CD4-positive, alpha-beta T cell treated with Interleukin-10 for 1 hour (primary cell): ENCODE measurements at regions not wholly inside any gene's neighbourhood (a gene's known extent, or its start where the extent isn't known, plus 50 kb on each side); places are given as distances from the start of the nearest gene placed in this dataset.
"Not testable (repeated sequence)": the region's sequence is repeated elsewhere in the genome, so short reads cannot be mapped to it uniquely, and the experiment has no call there.

Experiments
- DNase-seq: peaks from one replicate; pipeline ENCODE4 v3.0.0-alpha.2; 2020

- no peak for DNase-seq
These were observed 141.8 kb downstream of the SIM1 start for GRCh38 chr6:100322886-100323285.

GRCh38 chr6:100320686-100321085 is 144.0 kb downstream of the SIM1 start:
- no peak for DNase-seq

DNA sequence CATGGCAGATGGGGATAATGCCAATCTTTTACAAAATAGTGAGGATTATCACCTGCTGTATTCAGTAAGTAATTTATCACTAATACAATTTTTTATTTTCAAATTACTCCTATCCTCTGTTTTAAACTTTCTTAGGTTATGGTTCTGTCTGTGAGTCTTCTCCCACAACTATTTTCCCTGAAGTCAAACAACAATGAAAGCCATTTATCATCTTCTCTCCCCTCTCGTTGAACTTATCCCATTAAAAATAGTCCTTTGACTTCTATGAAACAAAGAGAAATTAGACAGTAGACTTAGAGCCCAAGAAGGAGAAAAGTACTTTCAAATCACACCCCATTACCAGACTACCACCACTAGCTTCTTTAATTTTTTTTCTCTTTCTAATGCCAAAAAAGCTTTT is 147.7 kb downstream of the SIM1 start:
- no peak for DNase-seq

DNA sequence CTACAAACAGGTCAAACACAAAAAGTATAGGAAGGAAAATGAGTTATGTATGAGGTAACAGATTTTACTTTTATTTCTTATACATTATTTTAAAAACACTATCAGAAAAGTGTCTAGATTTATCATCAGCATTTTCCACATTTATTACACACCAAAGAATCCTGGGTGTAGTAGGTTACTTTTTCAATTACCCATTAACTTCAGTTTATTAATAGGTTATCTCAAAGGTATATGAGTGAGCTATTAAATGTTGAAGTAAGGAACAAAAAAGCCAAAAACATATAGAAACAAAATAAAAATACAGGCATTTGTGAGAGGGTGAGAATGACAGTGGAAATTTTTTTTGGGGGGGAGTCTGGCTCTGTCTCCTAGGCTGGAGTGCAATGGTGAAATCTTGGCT is 150.5 kb downstream of the SIM1 start:
- DNase-seq = no peak

- DNase-seq = no peak
These were observed 152.9 kb downstream of the SIM1 start for GRCh38 chr6:100311707-100312251.

DNA sequence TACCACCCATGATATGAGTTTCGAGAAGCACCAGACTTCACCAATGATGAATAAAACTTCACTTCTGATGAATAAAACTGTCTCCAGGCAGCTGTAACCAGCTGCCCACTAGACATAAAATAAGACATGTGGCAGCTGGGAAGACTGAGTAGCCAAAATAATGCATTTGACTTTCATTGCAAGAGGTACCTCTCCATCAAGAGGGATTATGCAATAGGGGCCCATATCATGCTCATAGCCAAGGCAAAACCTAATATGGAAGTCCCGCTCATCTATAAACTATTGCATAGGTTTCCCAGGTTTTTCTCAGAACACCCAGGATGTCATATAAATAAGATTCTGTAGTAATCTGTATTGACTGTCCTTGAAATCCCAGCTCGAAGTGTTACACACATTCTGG is 155.5 kb downstream of the SIM1 start:
- DNase-seq = no peak

- no peak for DNase-seq
These were observed 157.2 kb downstream of the SIM1 start for GRCh38 chr6:100307561-100307960.

- no peak for DNase-seq
These were observed 159.4 kb downstream of the SIM1 start for GRCh38 chr6:100305209-100305869.

GRCh38 chr6:100304575-100304974 is 160.1 kb downstream of the SIM1 start:
- no peak for DNase-seq

DNA sequence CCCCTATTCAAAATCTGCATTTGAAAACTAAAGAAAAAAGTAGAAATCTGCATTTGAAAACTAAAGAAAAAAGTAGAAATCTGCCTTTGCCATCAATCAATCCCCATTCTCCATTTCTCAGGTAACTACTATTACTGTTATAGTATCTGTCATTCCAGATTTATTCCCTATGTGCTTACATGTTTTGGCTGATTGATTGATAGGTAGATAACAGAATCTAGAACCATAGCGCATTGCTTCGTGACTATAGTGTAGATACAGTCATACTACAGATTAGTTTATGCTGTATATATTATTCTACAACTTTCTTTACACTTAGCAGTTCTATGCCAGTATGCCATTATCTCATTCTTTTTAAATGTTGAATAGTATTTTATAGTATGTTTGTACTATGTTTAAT is 163.0 kb downstream of the SIM1 start:
- DNase-seq = no peak

DNA sequence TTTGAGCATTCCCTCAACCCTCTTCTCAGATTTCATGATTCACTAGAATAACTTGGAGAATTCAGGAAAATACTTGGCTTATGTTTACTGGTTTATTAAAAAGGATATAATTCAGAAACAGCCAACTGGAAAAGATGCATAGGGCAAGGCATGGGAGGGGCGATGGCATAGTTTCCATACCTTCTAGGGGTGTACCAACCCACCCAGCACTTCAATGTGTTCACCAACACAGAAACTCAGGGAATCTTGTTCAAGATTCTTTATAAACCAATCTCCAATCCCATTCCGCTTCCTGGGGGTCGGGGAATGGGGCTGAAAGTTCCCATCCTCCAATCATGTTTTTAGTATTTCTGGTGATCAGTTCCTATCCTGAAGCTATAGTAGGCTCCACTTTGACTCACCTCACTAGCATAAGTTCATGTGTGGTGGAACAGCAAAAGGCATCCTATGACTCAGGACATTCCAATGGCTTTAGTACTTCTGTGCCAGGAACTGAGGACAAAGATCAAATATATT is 164.4 kb downstream of the SIM1 start:
- no peak for DNase-seq

DNA sequence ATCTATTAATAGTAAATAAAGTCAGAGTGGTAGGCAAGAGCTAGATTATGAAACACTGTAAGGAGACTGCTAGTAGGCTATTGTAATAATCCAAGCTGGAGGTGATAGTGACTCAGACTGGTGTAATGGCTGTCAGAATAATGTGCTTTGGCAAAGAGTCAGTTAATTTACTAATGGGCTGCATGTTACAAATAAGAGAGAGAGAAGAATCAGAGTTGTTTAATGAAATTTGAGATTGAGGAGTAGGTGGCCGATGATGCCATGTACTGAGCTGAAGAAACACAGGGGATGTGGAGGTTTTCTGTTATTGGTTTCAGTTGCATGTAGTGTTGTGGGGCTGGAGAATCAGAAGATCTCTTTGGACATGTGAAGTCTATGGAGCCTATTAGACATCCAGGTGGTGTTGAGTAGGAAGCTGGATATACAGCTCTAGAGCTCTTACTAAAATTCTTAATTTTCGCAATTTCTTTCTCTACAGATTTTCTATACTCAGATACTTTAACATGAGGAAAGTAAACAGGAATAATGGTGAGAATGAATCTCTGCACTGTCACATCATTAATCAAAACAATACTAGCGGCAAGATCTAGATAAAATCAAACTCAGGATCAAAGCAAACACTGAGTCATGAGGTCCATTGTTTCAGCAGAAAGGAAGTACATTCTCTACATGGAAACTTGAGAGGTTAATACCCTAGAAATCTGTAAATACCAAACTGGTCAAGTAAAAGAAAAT is 167.7 kb downstream of the SIM1 start:
- DNase-seq = no peak

GRCh38 chr6:100295172-100295571 is 169.5 kb downstream of the SIM1 start:
- not testable (repeated sequence) for DNase-seq

- no peak for DNase-seq
These were observed 175.4 kb downstream of the SIM1 start for GRCh38 chr6:100289285-100289684.

- DNase-seq = no peak
These were observed 176.4 kb downstream of the SIM1 start for GRCh38 chr6:100288311-100288710.

DNA sequence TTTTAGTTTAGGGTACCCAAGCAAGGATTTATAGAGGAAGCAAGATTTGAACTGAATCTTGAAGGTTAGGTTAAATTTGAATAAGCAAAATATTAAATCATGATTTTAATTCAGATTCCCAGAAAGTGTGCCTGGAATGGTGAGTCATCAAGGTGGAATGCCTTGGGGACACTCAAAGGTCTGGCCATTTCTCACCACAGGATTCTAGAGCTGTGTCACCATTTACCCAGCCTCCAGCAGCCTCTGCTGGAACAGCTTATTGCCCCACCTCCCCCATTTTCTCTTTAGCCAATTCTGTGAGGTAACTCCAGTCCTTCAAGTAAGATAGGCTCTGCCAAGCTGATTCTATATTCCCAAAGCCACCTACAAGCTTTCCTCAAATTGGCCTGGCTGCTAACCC is 181.4 kb downstream of the SIM1 start:
- no peak for DNase-seq

- DNase-seq = no peak
These were observed 183.2 kb downstream of the SIM1 start for GRCh38 chr6:100281471-100281901.

DNA sequence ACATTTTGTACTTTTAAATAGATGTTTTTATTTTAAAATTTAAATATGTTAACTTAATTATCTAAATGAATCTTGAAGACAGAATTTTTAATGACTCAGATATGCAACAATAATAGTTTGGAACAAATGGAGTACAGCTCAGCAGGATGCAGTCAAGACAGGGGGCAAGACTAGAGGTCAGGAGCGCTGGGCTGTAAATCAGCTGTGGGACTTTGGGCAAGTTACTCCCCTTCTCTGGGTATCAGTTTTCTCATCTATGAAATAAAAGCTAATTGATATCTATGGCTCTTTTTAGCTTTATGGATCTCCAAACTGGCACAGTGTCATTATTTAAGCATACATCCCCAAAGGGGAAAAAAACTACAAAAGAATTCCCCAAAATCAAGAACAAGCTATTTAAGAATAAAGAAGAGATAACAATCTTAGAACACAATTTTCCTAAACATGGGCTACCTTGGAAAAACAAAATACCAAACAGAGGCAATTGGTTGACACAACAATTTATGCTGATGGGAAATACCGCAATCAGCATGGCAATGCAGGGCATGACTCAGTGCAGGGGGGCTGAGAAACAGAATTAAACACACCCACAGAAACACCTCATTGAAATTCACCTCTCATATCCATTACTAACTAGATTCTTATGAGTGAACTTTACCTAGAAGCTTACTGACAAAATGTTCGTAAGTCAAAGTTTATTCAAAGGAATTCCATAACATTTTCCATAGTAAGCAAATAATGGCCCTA is 188.2 kb downstream of the SIM1 start:
- DNase-seq = no peak

- DNase-seq = no peak
These were observed 190.6 kb downstream of the SIM1 start for GRCh38 chr6:100274147-100274546.

GRCh38 chr6:100271625-100272024 is 193.1 kb downstream of the SIM1 start:
- DNase-seq = no peak

- no peak for DNase-seq
These were observed 193.5 kb downstream of the SIM1 start for GRCh38 chr6:100271202-100271601.

- no peak for DNase-seq
These were observed 195.5 kb downstream of the SIM1 start for GRCh38 chr6:100269189-100269588.

DNA sequence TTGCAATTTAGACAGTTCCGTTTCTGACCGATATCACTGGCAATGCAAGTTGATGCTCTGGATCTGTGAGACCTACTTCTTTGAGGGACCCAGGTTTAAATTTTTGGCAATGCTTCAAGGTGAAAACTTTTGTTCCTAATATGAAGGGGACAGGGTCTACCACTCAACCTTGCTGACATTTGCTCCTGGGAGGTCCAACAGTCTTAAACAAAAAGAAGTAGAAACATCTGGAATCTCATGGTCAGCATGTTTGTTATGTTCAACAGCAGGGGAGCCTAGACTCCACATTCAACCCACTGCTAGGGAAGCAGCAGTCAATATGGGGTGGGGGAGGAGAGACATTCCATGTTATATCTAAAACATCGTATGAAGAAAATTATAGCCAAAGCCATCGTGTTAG is 196.4 kb downstream of the SIM1 start:
- DNase-seq = no peak
